PC-3 (cell line): ENCODE measurements at regions not wholly inside any gene's neighbourhood (a gene's known extent, or its start where the extent isn't known, plus 50 kb on each side); places are given as distances from the start of the nearest gene placed in this dataset.

Experiments
- ATAC-seq: fragments of 200-7000 bp; cut with Tn5 transposase; 2 replicates; pipeline ENCODE4 v1.9.1; 2020; ENCODE audit warnings: mild to moderate bottlenecking, moderate library complexity
- BruUV-seq: library from RNA; stranded (reverse); fragments of 400-500 nt; replicated peaks from 2 replicates; lab custom pipeline; 2021; lab: Mats Ljungman, UMichigan
- CTCF ChIA-PET: fragments of 300-600 bp; sonication (Branson Sonifier 250); formaldehyde crosslinking; loops from one replicate; lab custom pipeline; 2022; ENCODE audit warnings: antibody characterized with exemption; lab: Charles Lee
- POLR2A ChIA-PET: fragments of 300-600 bp; sonication (Branson Sonifier 250); formaldehyde crosslinking; loops from one replicate; lab custom pipeline; 2022; ENCODE audit warnings: antibody characterized with exemption; ENCODE audit not compliant: unreplicated experiment; lab: Charles Lee
- DNase-seq: peaks from one replicate; pipeline ENCODE4 v3.0.0-alpha.2; 2015
- H2AFZ ChIP-seq: fragments of 300-600 bp; sonication (generic); 2 replicates; pipeline ENCODE4 v1.6.0; 2016; ENCODE audit warnings: antibody characterized with exemption, low read length
- H3F3A ChIP-seq: fragments of 300-600 bp; sonication (generic); one replicate; pipeline ENCODE4 v1.6.0; 2017; ENCODE audit warnings: antibody characterized with exemption, low read length, control low read depth, mild to moderate bottlenecking; ENCODE audit not compliant: unreplicated experiment
- H3K27ac ChIP-seq: fragments of 300-600 bp; sonication (generic); 2 replicates; pipeline ENCODE4 v1.5.1; 2016; ENCODE audit warnings: mild to moderate bottlenecking, low read length
- H3K27me3 ChIP-seq: fragments of 300-600 bp; sonication (generic); 2 replicates; pipeline ENCODE4 v1.6.1; 2016; ENCODE audit warnings: low read length, mixed read lengths
- H3K36me3 ChIP-seq: fragments of 300-600 bp; sonication (generic); 2 replicates; pipeline ENCODE4 v1.6.1; 2016; ENCODE audit warnings: low read depth, mixed run types, low read length, mixed read lengths
- H3K4me1 ChIP-seq: fragments of 300-600 bp; sonication (generic); 2 replicates; pipeline ENCODE4 v1.5.1; 2016; ENCODE audit warnings: low read length; ENCODE audit not compliant: insufficient read depth
- H3K4me2 ChIP-seq: fragments of 300-600 bp; sonication (generic); 2 replicates; pipeline ENCODE4 v1.6.0; 2016; ENCODE audit warnings: low read length
- H3K4me3 ChIP-seq: fragments of 300-600 bp; sonication (generic); 2 replicates; pipeline ENCODE4 v1.5.1; 2016; ENCODE audit warnings: mild to moderate bottlenecking, low read length, mixed read lengths
- H3K79me2 ChIP-seq: fragments of 300-600 bp; sonication (generic); 2 replicates; pipeline ENCODE4 v1.6.1; 2017; ENCODE audit warnings: low read length, mixed read lengths
- H3K9ac ChIP-seq: fragments of 300-600 bp; sonication (generic); 2 replicates; pipeline ENCODE4 v1.6.0; 2016; ENCODE audit warnings: mild to moderate bottlenecking, low read length
- H3K9me2 ChIP-seq: fragments of 300-600 bp; sonication (generic); replicated peaks from 2 replicates; pipeline ENCODE4 v1.6.1; 2016; ENCODE audit warnings: mixed run types, low read length, mixed read lengths
- H3K9me3 ChIP-seq: fragments of 300-600 bp; sonication (generic); 2 replicates; pipeline ENCODE4 v1.6.1; 2016; ENCODE audit warnings: low read length, mixed read lengths
- H4K20me1 ChIP-seq: fragments of 300-600 bp; sonication (generic); 2 replicates; pipeline ENCODE4 v1.6.1; 2016; ENCODE audit warnings: low read length, mixed read lengths
- CTCF ChIP-seq: fragments of 300-600 bp; sonication (generic); conservative IDR thresholded peaks from 2 replicates; pipeline ENCODE4 v1.5.1; 2017; ENCODE audit warnings: antibody characterized with exemption, low read depth, mild to moderate bottlenecking, low read length
- EZH2 ChIP-seq: fragments of 300-600 bp; sonication (generic); IDR thresholded peaks from one replicate; pipeline ENCODE4 v1.6.1; 2017; ENCODE audit warnings: antibody characterized with exemption, mild to moderate bottlenecking, low read length; ENCODE audit not compliant: unreplicated experiment
- EZH2phosphoT487 ChIP-seq: fragments of 300-600 bp; sonication (generic); IDR thresholded peaks from 2 replicates; pipeline ENCODE4 v1.6.1; 2018; ENCODE audit warnings: mild to moderate bottlenecking, antibody characterized with exemption, low read length, borderline replicate concordance
- intact Hi-C: fragments of 100-400 bp; cut with micrococcal nuclease; formaldehyde crosslinking; loops from 2 replicates; pipeline ENCODE4 v1.9.0; 2023

- peaks cover 24% of the 10 kb centered on the region; the same call in 1 of the 2 replicates for H3K27me3 ChIP-seq
- CTCF ChIA-PET: no interaction called here
- H2AFZ ChIP-seq: no peak overlapping the region
- H3K9ac ChIP-seq: no peak overlapping the region
- no peaks in the 10 kb centered on the region for H3K9me2 ChIP-seq
- H3K27ac ChIP-seq: no peak overlapping the region
- intact Hi-C loops: no loop called here
- no peaks in the 10 kb centered on the region for H3K4me1 ChIP-seq
- H3K4me3 ChIP-seq: no peak overlapping the region
- no peaks in the 10 kb centered on the region for H3K9me3 ChIP-seq
- BruUV-seq: no TSS peak
- POLR2A ChIA-PET: no interaction called here
- ATAC-seq: no peak
- no peaks in the 10 kb centered on the region for H3F3A ChIP-seq
- no peak overlapping the region for H3K4me2 ChIP-seq
- no peaks in the 10 kb centered on the region for H3K36me3 ChIP-seq
- TF ChIP-seq CTCF: no peak
- TF ChIP-seq EZH2phosphoT487: no peak
- no peak for TF ChIP-seq EZH2
- no peaks in the 10 kb centered on the region for H4K20me1 ChIP-seq
- H3K79me2 ChIP-seq: no peaks in the 10 kb centered on the region
- DNase-seq: no peak
Observed at GRCh38 chr7:36788825-36789470, 64.7 kb upstream of the AOAH start.

GRCh38 chr7:36787933-36788378, 63.7 kb upstream of the AOAH start:
- no peak for TF ChIP-seq EZH2
- Histone ChIP-seq H3K9me2 (no peaks in the 10 kb centered on the region), H3K27me3 (peaks cover 26% of the 10 kb centered on the region; the same call in 1 of the 2 replicates), H3K36me3 (no peaks in the 10 kb centered on the region), H3K79me2 (no peaks in the 10 kb centered on the region), H3K4me2 (no peak overlapping the region), H3F3A (no peaks in the 10 kb centered on the region), H2AFZ (no peak overlapping the region), H3K27ac (no peak overlapping the region), H4K20me1 (no peaks in the 10 kb centered on the region), H3K9ac (no peak overlapping the region), H3K9me3 (no peaks in the 10 kb centered on the region), H3K4me3 (no peak overlapping the region), H3K4me1 (no peaks in the 10 kb centered on the region)
- DNase-seq (no peak), ATAC-seq (no peak)
- intact Hi-C loops: no loop called here
- ChIA-PET CTCF (no interaction called here), POLR2A (no interaction called here)
- BruUV-seq: no TSS peak

GRCh38 chr7:36784991-36785940, 61.0 kb upstream of the AOAH start:
- Histone ChIP-seq H4K20me1 (no peaks in the 10 kb centered on the region), H3K79me2 (no peaks in the 10 kb centered on the region), H2AFZ (no peak overlapping the region), H3K27me3 (peaks cover 31% of the 10 kb centered on the region; the same call in 1 of the 2 replicates), H3K9me2 (no peaks in the 10 kb centered on the region), H3K4me3 (no peak overlapping the region), H3K9ac (no peak overlapping the region), H3K27ac (no peak overlapping the region), H3K9me3 (no peaks in the 10 kb centered on the region), H3K36me3 (no peaks in the 10 kb centered on the region), H3K4me2 (no peak overlapping the region), H3K4me1 (no peaks in the 10 kb centered on the region), H3F3A (no peaks in the 10 kb centered on the region)
- ATAC-seq (no peak), DNase-seq (no peak)
- ChIA-PET POLR2A (no interaction called here), CTCF (no interaction called here)
- TF ChIP-seq EZH2phosphoT487: no peak
- no peak for TF ChIP-seq CTCF
- no peak for TF ChIP-seq EZH2
- intact Hi-C loops: no loop called here
- no TSS peak for BruUV-seq
